HCT116 (cell line): ENCODE measurements at regions not wholly inside any gene's neighbourhood (a gene's known extent, or its start where the extent isn't known, plus 50 kb on each side); places are given as distances from the start of the nearest gene placed in this dataset.

Experiments
- ELF1 ChIP-seq: IDR thresholded peaks from 2 replicates; pipeline ENCODE4 v1.6.1; 2012; ENCODE audit warnings: low read depth, borderline replicate concordance
- EZH2phosphoT487 ChIP-seq: fragments of 200-600 bp; IDR thresholded peaks from 2 replicates; pipeline ENCODE4 v1.6.1; 2018; ENCODE audit warnings: antibody characterized with exemption, borderline replicate concordance
- POLR2A ChIP-seq: IDR thresholded peaks from 2 replicates; pipeline ENCODE4 v1.7.0; 2011; ENCODE audit warnings: borderline replicate concordance; ENCODE audit not compliant: insufficient read depth, insufficient read length; ENCODE audit errors: extremely low read depth
- TF ChIP-seq, protein P1 (sequence below), 3 experiments: fragments of 200-600 bp in 1 of 3; sonication (generic) in 1 of 3; IDR thresholded peaks in 2 of 3; conservative IDR thresholded peaks in 1 of 3; 2 replicates each; pipeline ENCODE4 v1.5.1; 2012 to 2017; ENCODE audit warnings: low read depth in 2 of 3, low read length in 2 of 3, antibody characterized with exemption in 1 of 3, borderline replicate concordance in 1 of 3, control low read depth in 1 of 3, mild to moderate bottlenecking in 1 of 3, mixed read lengths in 1 of 3, mixed run types in 1 of 3, moderate library complexity in 1 of 3; ENCODE audit not compliant: insufficient read depth in 1 of 3

DNA sequence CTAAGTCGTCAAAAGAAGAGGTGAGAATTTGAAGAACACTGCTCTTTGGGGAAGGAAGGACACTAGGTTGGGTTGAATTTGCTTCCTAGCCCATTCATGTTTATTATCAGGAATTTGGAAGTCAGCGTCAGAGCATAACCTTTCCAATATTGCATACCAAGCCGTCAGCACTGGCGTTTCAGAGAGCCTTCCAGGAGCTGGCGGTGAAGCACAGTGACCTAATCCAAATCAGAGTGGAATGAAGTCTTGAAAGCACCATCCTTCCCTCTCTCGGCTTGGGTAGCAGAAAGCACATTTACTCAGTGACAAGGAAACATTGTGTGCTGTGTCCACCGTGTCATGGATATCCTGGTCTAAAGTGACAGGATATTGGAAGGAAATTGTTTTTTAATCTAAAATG is 240.3 kb upstream of the PELI2 start:
- TF ChIP-seq, protein P1, sequence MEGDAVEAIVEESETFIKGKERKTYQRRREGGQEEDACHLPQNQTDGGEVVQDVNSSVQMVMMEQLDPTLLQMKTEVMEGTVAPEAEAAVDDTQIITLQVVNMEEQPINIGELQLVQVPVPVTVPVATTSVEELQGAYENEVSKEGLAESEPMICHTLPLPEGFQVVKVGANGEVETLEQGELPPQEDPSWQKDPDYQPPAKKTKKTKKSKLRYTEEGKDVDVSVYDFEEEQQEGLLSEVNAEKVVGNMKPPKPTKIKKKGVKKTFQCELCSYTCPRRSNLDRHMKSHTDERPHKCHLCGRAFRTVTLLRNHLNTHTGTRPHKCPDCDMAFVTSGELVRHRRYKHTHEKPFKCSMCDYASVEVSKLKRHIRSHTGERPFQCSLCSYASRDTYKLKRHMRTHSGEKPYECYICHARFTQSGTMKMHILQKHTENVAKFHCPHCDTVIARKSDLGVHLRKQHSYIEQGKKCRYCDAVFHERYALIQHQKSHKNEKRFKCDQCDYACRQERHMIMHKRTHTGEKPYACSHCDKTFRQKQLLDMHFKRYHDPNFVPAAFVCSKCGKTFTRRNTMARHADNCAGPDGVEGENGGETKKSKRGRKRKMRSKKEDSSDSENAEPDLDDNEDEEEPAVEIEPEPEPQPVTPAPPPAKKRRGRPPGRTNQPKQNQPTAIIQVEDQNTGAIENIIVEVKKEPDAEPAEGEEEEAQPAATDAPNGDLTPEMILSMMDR (IDR thresholded peaks at IDR 0.05 in 2 of 3, conservative IDR thresholded peaks at IDR 0.05 in 1 of 3; ENCODE audit: borderline replicate concordance in 1 of 3, insufficient read depth in 1 of 3, low read depth in 2 of 3, low read length in 2 of 3): no peak
- TF ChIP-seq POLR2A (no peak), ELF1 (no peak), EZH2phosphoT487 (no peak)
